ENCODE measurements at regions not wholly inside any gene's neighbourhood (a gene's known extent, or its start where the extent isn't known, plus 50 kb on each side); places are given as distances from the start of the nearest gene placed in this dataset.

DNA sequence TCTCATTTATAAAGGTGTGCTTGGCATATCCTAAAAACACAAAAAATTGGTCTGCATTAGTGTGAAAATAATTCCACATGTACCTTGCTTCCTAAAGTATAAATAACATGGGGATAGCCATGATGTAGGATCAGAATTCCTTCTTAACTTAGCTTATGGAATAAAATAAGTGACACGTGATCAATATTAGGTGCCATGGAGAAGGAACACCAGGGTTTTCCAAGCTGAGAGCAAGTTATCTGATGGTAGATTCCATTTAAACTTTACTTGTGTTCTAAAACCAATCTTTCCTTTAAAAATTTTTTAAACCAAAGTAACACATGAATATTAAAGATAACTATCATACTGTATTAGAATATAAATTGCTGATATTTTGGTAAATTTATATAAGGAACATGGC is 300.5 kb downstream of the ZPLD1 start:
- H3K4me1 ChIP-seq: no peaks in the 10 kb centered on the region
- 55 to 69% methylated on average over 1 of the region's 1 CpG for WGBS, 2 donors
- H3K27ac ChIP-seq: no peak overlapping the region
- no peak for DNase-seq
- no peaks in the 10 kb centered on the region for H3K27me3 ChIP-seq
- no peaks in the 10 kb centered on the region for H3K36me3 ChIP-seq (replicated peaks in 1 of 2; ENCODE audit: insufficient read depth in 1 of 2, low read depth in 2 of 2)
- TF ChIP-seq POLR2A (IDR thresholded peaks at IDR 0.05): no peak
- no peak for ATAC-seq
- H3K4me3 ChIP-seq: no peak overlapping the region
- H3K9me3 ChIP-seq: no peaks in the 10 kb centered on the region
- intact Hi-C loops (cut with DNase I): no loop called here

DNA sequence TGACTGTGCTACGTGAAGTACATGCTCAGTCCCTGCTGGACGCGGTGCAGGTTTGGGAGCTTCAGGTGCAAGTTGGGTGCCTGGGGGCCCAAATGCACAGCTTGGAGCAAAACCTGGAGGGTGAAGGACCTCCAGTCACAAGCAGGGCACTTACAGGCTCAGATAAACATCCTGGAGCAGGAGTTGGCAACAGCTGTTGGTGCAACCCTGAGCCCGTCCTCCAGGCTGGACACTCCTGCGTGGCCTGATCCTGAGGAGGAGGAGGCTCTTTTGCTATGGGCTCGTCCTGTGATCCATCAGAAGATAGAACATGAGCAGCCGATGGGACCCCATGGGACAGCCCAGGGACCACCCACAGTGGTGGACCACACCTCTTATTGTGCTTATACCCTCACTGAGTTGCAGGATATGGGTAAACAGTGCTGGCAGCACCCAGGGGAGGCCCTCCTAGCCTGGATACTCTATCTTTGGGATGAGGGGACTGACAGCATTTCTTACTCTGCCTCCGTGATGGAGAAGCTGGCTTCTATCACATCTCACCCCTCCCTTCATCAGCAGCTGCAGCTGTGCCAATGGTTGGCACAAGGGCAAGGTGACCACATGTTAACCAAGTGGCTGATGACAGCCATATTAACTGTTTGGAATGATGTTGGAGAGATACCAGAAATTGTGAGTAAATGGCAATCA is 301.6 kb downstream of the ZPLD1 start:
- Histone ChIP-seq H3K4me1 (no peaks in the 10 kb centered on the region), H3K27ac (no peak overlapping the region), H3K27me3 (no peaks in the 10 kb centered on the region), H3K4me3 (no peak overlapping the region), H3K36me3 (replicated peaks in 1 of 2; ENCODE audit: insufficient read depth in 1 of 2, low read depth in 2 of 2) (no peaks in the 10 kb centered on the region), H3K9me3 (no peaks in the 10 kb centered on the region)
- ATAC-seq: no peak
- WGBS, 2 donors: 76 to 91% methylated on average over 4 to 7 of the region's 8 CpGs
- no peak for TF ChIP-seq POLR2A (IDR thresholded peaks at IDR 0.05)
- TF ChIP-seq, protein P1, sequence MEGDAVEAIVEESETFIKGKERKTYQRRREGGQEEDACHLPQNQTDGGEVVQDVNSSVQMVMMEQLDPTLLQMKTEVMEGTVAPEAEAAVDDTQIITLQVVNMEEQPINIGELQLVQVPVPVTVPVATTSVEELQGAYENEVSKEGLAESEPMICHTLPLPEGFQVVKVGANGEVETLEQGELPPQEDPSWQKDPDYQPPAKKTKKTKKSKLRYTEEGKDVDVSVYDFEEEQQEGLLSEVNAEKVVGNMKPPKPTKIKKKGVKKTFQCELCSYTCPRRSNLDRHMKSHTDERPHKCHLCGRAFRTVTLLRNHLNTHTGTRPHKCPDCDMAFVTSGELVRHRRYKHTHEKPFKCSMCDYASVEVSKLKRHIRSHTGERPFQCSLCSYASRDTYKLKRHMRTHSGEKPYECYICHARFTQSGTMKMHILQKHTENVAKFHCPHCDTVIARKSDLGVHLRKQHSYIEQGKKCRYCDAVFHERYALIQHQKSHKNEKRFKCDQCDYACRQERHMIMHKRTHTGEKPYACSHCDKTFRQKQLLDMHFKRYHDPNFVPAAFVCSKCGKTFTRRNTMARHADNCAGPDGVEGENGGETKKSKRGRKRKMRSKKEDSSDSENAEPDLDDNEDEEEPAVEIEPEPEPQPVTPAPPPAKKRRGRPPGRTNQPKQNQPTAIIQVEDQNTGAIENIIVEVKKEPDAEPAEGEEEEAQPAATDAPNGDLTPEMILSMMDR (IDR thresholded peaks at IDR 0.05): no peak
- intact Hi-C loops (cut with DNase I): no loop called here
- no peak for DNase-seq

DNA sequence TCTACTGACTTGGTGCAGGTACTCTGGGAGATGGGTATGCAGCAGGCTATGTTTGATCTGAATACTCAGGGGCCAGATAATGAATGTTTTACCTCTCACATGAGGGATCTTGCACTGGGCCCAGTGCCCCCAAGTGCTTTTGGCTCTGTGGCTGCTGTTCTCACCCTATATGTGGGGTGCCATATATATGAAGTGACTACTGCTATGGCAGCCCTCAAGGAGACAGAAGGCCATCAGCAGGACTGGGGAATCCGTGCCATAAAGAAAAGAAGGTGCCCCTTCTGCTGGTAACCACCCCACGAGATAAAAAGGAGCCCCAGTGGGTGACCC is 302.1 kb downstream of the ZPLD1 start:
- H3K36me3 ChIP-seq (replicated peaks in 1 of 2; ENCODE audit: insufficient read depth in 1 of 2, low read depth in 2 of 2): no peaks in the 10 kb centered on the region
- H3K27ac ChIP-seq: no peak overlapping the region
- H3K4me3 ChIP-seq: no peak overlapping the region
- WGBS, 2 donors: 66% methylated on average over 2 of the region's 2 CpGs; no CpG with 5 or more reads in 1 of the 2 donors
- ATAC-seq: no peak
- no peaks in the 10 kb centered on the region for H3K9me3 ChIP-seq
- no peaks in the 10 kb centered on the region for H3K27me3 ChIP-seq
- H3K4me1 ChIP-seq: no peaks in the 10 kb centered on the region
- TF ChIP-seq POLR2A (IDR thresholded peaks at IDR 0.05): no peak
- TF ChIP-seq, protein P1 (IDR thresholded peaks at IDR 0.05): no peak
- intact Hi-C loops (cut with DNase I): no loop called here
- no peak for DNase-seq

DNA sequence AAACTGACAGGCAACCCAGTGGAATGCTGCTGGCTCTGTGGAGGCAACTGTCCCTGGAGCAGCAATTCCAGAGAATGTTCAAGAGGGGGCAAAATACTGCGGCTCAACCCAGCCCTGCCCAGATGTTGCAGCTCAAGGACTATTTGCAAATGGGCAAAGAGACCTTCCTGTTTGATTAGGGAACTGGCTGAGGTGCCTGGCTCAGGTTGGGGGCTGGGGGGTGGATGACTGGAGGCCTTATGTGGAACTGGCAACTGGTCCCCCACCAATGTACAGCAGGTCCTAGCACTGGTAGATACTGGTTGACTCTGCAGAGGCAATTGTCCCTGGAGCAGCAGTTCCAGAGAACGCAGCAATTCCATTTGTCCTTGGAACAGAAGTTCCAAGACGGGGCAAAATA is 302.5 kb downstream of the ZPLD1 start:
- Histone ChIP-seq H3K27ac (no peak overlapping the region), H3K36me3 (replicated peaks in 1 of 2; ENCODE audit: insufficient read depth in 1 of 2, low read depth in 2 of 2) (no peaks in the 10 kb centered on the region), H3K4me1 (no peaks in the 10 kb centered on the region), H3K4me3 (no peak overlapping the region), H3K9me3 (no peaks in the 10 kb centered on the region), H3K27me3 (no peaks in the 10 kb centered on the region)
- TF ChIP-seq POLR2A (IDR thresholded peaks at IDR 0.05): no peak
- TF ChIP-seq, protein P1 (IDR thresholded peaks at IDR 0.05): no peak
- DNase-seq (no peak), ATAC-seq (no peak)
- intact Hi-C loops (cut with DNase I): no loop called here
- WGBS, 2 donors: 82 to 96% methylated on average over 3 of the region's 3 CpGs

DNA sequence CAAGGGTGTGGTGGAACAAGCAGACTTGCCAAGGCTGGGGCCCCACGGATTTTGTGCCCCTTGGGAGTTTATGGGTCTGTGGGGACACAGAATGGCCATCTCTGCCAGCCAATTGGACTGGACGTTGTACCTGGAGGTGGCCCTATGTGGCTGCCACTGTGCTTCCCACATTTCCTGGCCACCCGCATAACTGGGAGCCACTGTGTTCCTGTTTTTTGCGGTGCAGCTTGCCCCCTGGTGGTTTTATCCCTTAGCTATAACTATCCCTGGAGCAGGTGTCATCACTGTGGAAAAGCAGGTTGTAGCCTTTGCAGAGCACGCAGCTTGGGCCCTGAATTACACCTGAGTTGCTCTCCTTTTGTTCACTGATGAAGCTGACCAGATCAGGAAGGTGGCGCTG is 306.3 kb downstream of the ZPLD1 start:
- ATAC-seq: no peak
- no peaks in the 10 kb centered on the region for H3K27me3 ChIP-seq
- no peak overlapping the region for H3K4me3 ChIP-seq
- H3K4me1 ChIP-seq: no peaks in the 10 kb centered on the region
- no peak for TF ChIP-seq POLR2A (IDR thresholded peaks at IDR 0.05)
- TF ChIP-seq, protein P1 (IDR thresholded peaks at IDR 0.05): no peak
- WGBS, 2 donors: 65 to 67% methylated on average over 6 of the region's 6 CpGs
- H3K27ac ChIP-seq: no peak overlapping the region
- intact Hi-C loops (cut with DNase I): no loop called here
- no peaks in the 10 kb centered on the region for H3K36me3 ChIP-seq (replicated peaks in 1 of 2; ENCODE audit: insufficient read depth in 1 of 2, low read depth in 2 of 2)
- DNase-seq: no peak
- no peaks in the 10 kb centered on the region for H3K9me3 ChIP-seq

Measured in body of pancreas (tissue), 4 donors.